HEK293 (cell line): ENCODE measurements at regions not wholly inside any gene's neighbourhood (a gene's known extent, or its start where the extent isn't known, plus 50 kb on each side); places are given as distances from the start of the nearest gene placed in this dataset.

Experiments
- CTCF ChIA-PET: fragments of 350-600 bp; formaldehyde crosslinking; extraction: SDS; loops from one replicate; lab custom pipeline; 2021; ENCODE audit warnings: antibody characterized with exemption; lab: Yijun Ruan, JAX
- POLR2A ChIA-PET: fragments of 300-600 bp; formaldehyde crosslinking; extraction: SDS; loops from one replicate; lab custom pipeline; 2020; ENCODE audit warnings: antibody characterized with exemption, inconsistent platforms; lab: Yijun Ruan, JAX
- H3K27ac ChIP-seq: fragments of 200-500 bp; sonication (Bioruptor generic); 2 replicates; pipeline ENCODE4 v1.5.1; 2014; ENCODE audit warnings: low read depth, low read length, control low read depth, inconsistent platforms; ENCODE audit errors: extremely low read depth
- H3K36me3 ChIP-seq, 2 experiments: fragments of 200-500 bp in 1 of 2; sonication (Bioruptor generic) in 1 of 2; 1 replicate in 1 of 2; 2 replicates in 1 of 2; pipeline ENCODE4 v1.5.1; 2014 to 2017; ENCODE audit warnings: inconsistent platforms in 2 of 2, low read length in 2 of 2; ENCODE audit not compliant: control insufficient read depth in 2 of 2, insufficient read depth in 1 of 2
- H3K4me1 ChIP-seq: fragments of 200-500 bp; sonication (Bioruptor generic); 2 replicates; pipeline ENCODE4 v1.5.1; 2014; ENCODE audit warnings: mild to moderate bottlenecking, low read length, inconsistent platforms; ENCODE audit not compliant: control insufficient read depth, insufficient read depth
- H3K4me3 ChIP-seq: 2 replicates; pipeline ENCODE4 v1.5.1; 2011; ENCODE audit warnings: low read depth, mild to moderate bottlenecking, control low read depth, low read length, moderate library complexity
- H3K9me3 ChIP-seq: fragments of 200-500 bp; sonication (Bioruptor generic); 2 replicates; pipeline ENCODE4 v1.5.1; 2014; ENCODE audit warnings: low read depth, low read length, inconsistent platforms; ENCODE audit not compliant: control insufficient read depth, insufficient read depth
- BCL11A ChIP-seq: fragments of 450-650 bp; formaldehyde crosslinking; IDR thresholded peaks from 2 replicates; pipeline ENCODE4 v1.5.1; 2016; ENCODE audit warnings: low read depth, missing biosample characterization, missing genetic modification characterization
- BCL11B ChIP-seq: fragments of 450-650 bp; formaldehyde crosslinking; IDR thresholded peaks from 2 replicates; pipeline ENCODE4 v1.5.1; 2016; ENCODE audit warnings: low read depth, missing biosample characterization, missing genetic modification characterization
- HOXA7 ChIP-seq: sonication (generic); formaldehyde crosslinking; IDR thresholded peaks from 2 replicates; pipeline ENCODE4 v1.8.1; 2022; ENCODE audit warnings: missing genetic modification reagents, borderline replicate concordance
- KLF8 ChIP-seq: fragments of 450-650 bp; formaldehyde crosslinking; IDR thresholded peaks from 2 replicates; pipeline ENCODE4 v1.5.1; 2016; ENCODE audit warnings: missing biosample characterization, missing genetic modification characterization
- SCRT1 ChIP-seq: fragments of 450-650 bp; formaldehyde crosslinking; IDR thresholded peaks from 2 replicates; pipeline ENCODE4 v1.5.1; 2016; ENCODE audit warnings: missing biosample characterization, missing genetic modification characterization, borderline replicate concordance
- SETDB1 ChIP-seq: IDR thresholded peaks from one replicate; pipeline ENCODE4 v1.6.1; 2017; ENCODE audit warnings: mild to moderate bottlenecking, low read length, moderate library complexity, mixed read lengths; ENCODE audit not compliant: insufficient read length
- TRIM28 ChIP-seq: IDR thresholded peaks from 2 replicates; pipeline ENCODE4 v1.6.1; 2011; ENCODE audit warnings: low read length, control low read depth, borderline replicate concordance
- YY1 ChIP-seq: fragments of 450-650 bp; formaldehyde crosslinking; IDR thresholded peaks from 2 replicates; pipeline ENCODE4 v1.5.1; 2018; ENCODE audit warnings: missing biosample characterization, missing genetic modification characterization
- ZBTB6 ChIP-seq: fragments of 450-650 bp; formaldehyde crosslinking; IDR thresholded peaks from 2 replicates; pipeline ENCODE4 v1.5.1; 2017; ENCODE audit warnings: missing biosample characterization, missing genetic modification characterization
- ZBTB7A ChIP-seq: fragments of 450-650 bp; formaldehyde crosslinking; IDR thresholded peaks from 2 replicates; pipeline ENCODE4 v1.5.1; 2016; ENCODE audit warnings: low read depth, missing biosample characterization, missing genetic modification characterization
- ZFHX2 ChIP-seq: fragments of 450-650 bp; formaldehyde crosslinking; conservative IDR thresholded peaks from 2 replicates; pipeline ENCODE4 v1.5.1; 2016; ENCODE audit warnings: missing biosample characterization, missing genetic modification characterization
- ZNF10 ChIP-seq: fragments of 450-650 bp; formaldehyde crosslinking; IDR thresholded peaks from 2 replicates; pipeline ENCODE4 v1.5.1; 2017; ENCODE audit warnings: missing biosample characterization, missing genetic modification characterization
- ZNF26 ChIP-seq: fragments of 450-650 bp; formaldehyde crosslinking; IDR thresholded peaks from 2 replicates; pipeline ENCODE4 v1.5.1; 2016; ENCODE audit warnings: missing biosample characterization, missing genetic modification characterization
- ZNF280C ChIP-seq: fragments of 450-650 bp; formaldehyde crosslinking; IDR thresholded peaks from 2 replicates; pipeline ENCODE4 v1.5.1; 2016; ENCODE audit warnings: missing biosample characterization, missing genetic modification characterization
- ZNF48 ChIP-seq: fragments of 450-650 bp; formaldehyde crosslinking; IDR thresholded peaks from 2 replicates; pipeline ENCODE4 v1.5.1; 2016; ENCODE audit warnings: missing biosample characterization, missing genetic modification characterization
- ZNF654 ChIP-seq: fragments of 450-650 bp; formaldehyde crosslinking; IDR thresholded peaks from 2 replicates; pipeline ENCODE4 v1.5.1; 2016; ENCODE audit warnings: low read depth, missing biosample characterization, missing genetic modification characterization
- ZNF670 ChIP-seq: fragments of 450-650 bp; formaldehyde crosslinking; IDR thresholded peaks from 2 replicates; pipeline ENCODE4 v1.5.1; 2016; ENCODE audit warnings: missing biosample characterization, missing genetic modification characterization, low read depth
- ZSCAN16 ChIP-seq: fragments of 450-650 bp; formaldehyde crosslinking; IDR thresholded peaks from 2 replicates; pipeline ENCODE4 v1.5.1; 2016; ENCODE audit warnings: missing biosample characterization, missing genetic modification characterization
- ZSCAN23 ChIP-seq: fragments of 450-650 bp; formaldehyde crosslinking; IDR thresholded peaks from 2 replicates; pipeline ENCODE4 v1.5.1; 2016; ENCODE audit warnings: missing biosample characterization, missing genetic modification characterization
- TF ChIP-seq, protein P1 (sequence below): fragments of 450-650 bp; formaldehyde crosslinking; conservative IDR thresholded peaks from 2 replicates; pipeline ENCODE4 v1.5.1; 2016; ENCODE audit warnings: low read depth, missing biosample characterization, missing genetic modification characterization
- TF ChIP-seq, protein P2 (sequence below): fragments of 450-650 bp; formaldehyde crosslinking; IDR thresholded peaks from 2 replicates; pipeline ENCODE4; 2016; ENCODE audit warnings: missing biosample characterization, missing genetic modification characterization

DNA sequence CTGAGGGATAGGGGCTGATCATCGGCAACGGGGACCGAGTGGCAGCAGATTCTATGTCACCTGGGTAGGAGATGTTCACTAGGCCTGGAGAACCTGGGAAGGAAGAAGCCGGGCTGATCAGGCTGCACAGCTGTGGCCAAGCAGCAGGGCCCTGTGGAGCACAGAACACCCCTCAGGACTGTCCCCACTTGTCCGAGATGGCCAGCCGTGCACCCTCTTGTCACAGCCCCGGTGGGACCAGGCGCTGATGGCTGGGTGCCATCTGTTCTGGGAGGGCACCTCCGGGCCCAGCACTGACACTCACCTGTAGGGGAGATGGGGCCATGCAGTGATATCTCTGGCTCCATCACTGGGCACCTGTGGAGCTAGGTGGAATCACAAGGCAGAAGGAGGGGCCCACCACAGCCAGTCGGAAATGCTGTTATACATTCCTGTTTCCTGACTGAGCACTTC lies 217.9 kb upstream of the RAB6C start:
- POLR2A ChIA-PET: no interaction called here
- Histone ChIP-seq H3K9me3 (no peaks in the 10 kb centered on the region), H3K4me3 (no peak overlapping the region), H3K36me3 (no peaks in the 10 kb centered on the region), H3K4me1 (no peaks in the 10 kb centered on the region), H3K27ac (no peak overlapping the region)
- CTCF ChIA-PET: no interaction called here
- TF ChIP-seq ZSCAN16 (tag by site-specific recombination): no peak
- TF ChIP-seq ZNF654 (tag by site-specific recombination): no peak
- TF ChIP-seq ZNF280C (tag by site-specific recombination): no peak
- 0 out of 2 replicates have a peak, but pooled peaks have one; percentile 14 for TF ChIP-seq SCRT1 (tag by site-specific recombination)
- TF ChIP-seq BCL11A (tag by site-specific recombination): no peak
- no peak for TF ChIP-seq ZBTB7A (tag by site-specific recombination)
- TF ChIP-seq BCL11B (tag by site-specific recombination): no peak
- no peak for TF ChIP-seq YY1 (tag by site-specific recombination)

- Histone ChIP-seq H3K4me1 (no peaks in the 10 kb centered on the region), H3K36me3 (no peaks in the 10 kb centered on the region), H3K9me3 (no peaks in the 10 kb centered on the region), H3K27ac (no peak overlapping the region), H3K4me3 (no peak overlapping the region)
- TF ChIP-seq ZNF670 (tag by site-specific recombination): no peak
- no peak for TF ChIP-seq HOXA7
- no peak for TF ChIP-seq ZSCAN23
- no peak for TF ChIP-seq ZNF26
- TF ChIP-seq ZNF48 (tag by site-specific recombination): no peak
- no peak for TF ChIP-seq ZFHX2 (tag by site-specific recombination)
- POLR2A ChIA-PET: no interaction called here
- CTCF ChIA-PET: interaction anchor here (1.0 kb wide), 1 partner anchor 14 kb away, joined by 3 read pairs; no protein-coding TSS in a partner anchor
Observed at GRCh38 chr2:129762386-129763189, 216.9 kb upstream of the RAB6C start.

GRCh38 chr2:129763190-129763846 lies 216.1 kb upstream of the RAB6C start:
- no peak overlapping the region for H3K27ac ChIP-seq
- ChIA-PET CTCF (interaction anchor here (1.0 kb wide), 1 partner anchor 15 kb away, joined by 3 read pairs; no protein-coding TSS in a partner anchor), POLR2A (no interaction called here)
- H3K4me1 ChIP-seq: no peaks in the 10 kb centered on the region
- no peak overlapping the region for H3K4me3 ChIP-seq
- no peaks in the 10 kb centered on the region for H3K36me3 ChIP-seq
- no peaks in the 10 kb centered on the region for H3K9me3 ChIP-seq
- TF ChIP-seq KLF8: no peak
- TF ChIP-seq, protein P1, sequence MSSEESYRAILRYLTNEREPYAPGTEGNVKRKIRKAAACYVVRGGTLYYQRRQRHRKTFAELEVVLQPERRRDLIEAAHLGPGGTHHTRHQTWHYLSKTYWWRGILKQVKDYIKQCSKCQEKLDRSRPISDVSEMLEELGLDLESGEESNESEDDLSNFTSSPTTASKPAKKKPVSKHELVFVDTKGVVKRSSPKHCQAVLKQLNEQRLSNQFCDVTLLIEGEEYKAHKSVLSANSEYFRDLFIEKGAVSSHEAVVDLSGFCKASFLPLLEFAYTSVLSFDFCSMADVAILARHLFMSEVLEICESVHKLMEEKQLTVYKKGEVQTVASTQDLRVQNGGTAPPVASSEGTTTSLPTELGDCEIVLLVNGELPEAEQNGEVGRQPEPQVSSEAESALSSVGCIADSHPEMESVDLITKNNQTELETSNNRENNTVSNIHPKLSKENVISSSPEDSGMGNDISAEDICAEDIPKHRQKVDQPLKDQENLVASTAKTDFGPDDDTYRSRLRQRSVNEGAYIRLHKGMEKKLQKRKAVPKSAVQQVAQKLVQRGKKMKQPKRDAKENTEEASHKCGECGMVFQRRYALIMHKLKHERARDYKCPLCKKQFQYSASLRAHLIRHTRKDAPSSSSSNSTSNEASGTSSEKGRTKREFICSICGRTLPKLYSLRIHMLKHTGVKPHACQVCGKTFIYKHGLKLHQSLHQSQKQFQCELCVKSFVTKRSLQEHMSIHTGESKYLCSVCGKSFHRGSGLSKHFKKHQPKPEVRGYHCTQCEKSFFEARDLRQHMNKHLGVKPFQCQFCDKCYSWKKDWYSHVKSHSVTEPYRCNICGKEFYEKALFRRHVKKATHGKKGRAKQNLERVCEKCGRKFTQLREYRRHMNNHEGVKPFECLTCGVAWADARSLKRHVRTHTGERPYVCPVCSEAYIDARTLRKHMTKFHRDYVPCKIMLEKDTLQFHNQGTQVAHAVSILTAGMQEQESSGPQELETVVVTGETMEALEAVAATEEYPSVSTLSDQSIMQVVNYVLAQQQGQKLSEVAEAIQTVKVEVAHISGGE (tag by site-specific recombination): no peak
- TF ChIP-seq, protein P2, sequence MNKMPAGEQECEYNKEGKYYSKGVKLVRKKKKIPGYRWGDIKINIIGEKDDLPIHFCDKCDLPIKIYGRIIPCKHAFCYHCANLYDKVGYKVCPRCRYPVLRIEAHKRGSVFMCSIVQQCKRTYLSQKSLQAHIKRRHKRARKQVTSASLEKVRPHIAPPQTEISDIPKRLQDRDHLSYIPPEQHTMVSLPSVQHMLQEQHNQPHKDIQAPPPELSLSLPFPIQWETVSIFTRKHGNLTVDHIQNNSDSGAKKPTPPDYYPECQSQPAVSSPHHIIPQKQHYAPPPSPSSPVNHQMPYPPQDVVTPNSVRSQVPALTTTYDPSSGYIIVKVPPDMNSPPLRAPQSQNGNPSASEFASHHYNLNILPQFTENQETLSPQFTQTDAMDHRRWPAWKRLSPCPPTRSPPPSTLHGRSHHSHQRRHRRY (tag by site-specific recombination): no peak
- no peak for TF ChIP-seq SETDB1
- no peak for TF ChIP-seq ZBTB6 (tag by site-specific recombination)
- TF ChIP-seq BCL11A (tag by site-specific recombination): no peak
- TF ChIP-seq TRIM28: no peak
- no peak for TF ChIP-seq ZNF10 (tag by site-specific recombination)
